SU-DHL-6 (cell line): ENCODE measurements at regions not wholly inside any gene's neighbourhood (a gene's known extent, or its start where the extent isn't known, plus 50 kb on each side); places are given as distances from the start of the nearest gene placed in this dataset.

ENCODE experiments used
- H2AFZ ChIP-seq: fragments of 200-600 bp; sonication (generic); 2 replicates; pipeline ENCODE4 v1.6.1; 2014; ENCODE audit warnings: low read depth, mild to moderate bottlenecking, moderate library complexity, mixed read lengths, antibody characterized with exemption, low read length; ENCODE audit not compliant: severe bottlenecking
- H3F3A ChIP-seq: fragments of 200-600 bp; shearing (Covaris generic); 2 replicates; pipeline ENCODE4 v1.6.0; 2016; ENCODE audit warnings: antibody characterized with exemption, mild to moderate bottlenecking; ENCODE audit not compliant: insufficient read depth
- H3K27ac ChIP-seq: fragments of 200-600 bp; sonication (generic); 2 replicates; pipeline ENCODE4 v1.5.1; 2016; ENCODE audit warnings: low read depth, mild to moderate bottlenecking, low read length, moderate library complexity, mixed read lengths
- H3K27me3 ChIP-seq: fragments of 200-600 bp; sonication (generic), shearing (Covaris generic); 2 replicates; pipeline ENCODE4 v1.6.0; 2014; ENCODE audit warnings: mild to moderate bottlenecking, low read length
- H3K36me3 ChIP-seq: fragments of 200-600 bp; sonication (generic); 2 replicates; pipeline ENCODE4 v1.6.1; 2014; ENCODE audit warnings: mild to moderate bottlenecking, low read length, mixed read lengths
- H3K4me2 ChIP-seq: fragments of 300-600, 200-600 bp; shearing (Covaris generic), sonication (generic); 2 replicates; pipeline ENCODE4 v1.6.0; 2014; ENCODE audit warnings: low read length, low read depth, mild to moderate bottlenecking; ENCODE audit not compliant: poor library complexity, severe bottlenecking
- H3K4me3 ChIP-seq: fragments of 200-600 bp; sonication (generic); 2 replicates; pipeline ENCODE4 v1.5.1; 2014; ENCODE audit warnings: antibody characterized with exemption, low read length, mild to moderate bottlenecking, mixed read lengths; ENCODE audit not compliant: insufficient read depth, poor library complexity, severe bottlenecking
- H3K79me2 ChIP-seq: fragments of 200-600 bp; sonication (generic); 2 replicates; pipeline ENCODE4 v1.6.1; 2014; ENCODE audit warnings: mild to moderate bottlenecking, low read length, moderate library complexity; ENCODE audit not compliant: insufficient read depth
- H3K9ac ChIP-seq: fragments of 200-600 bp; sonication (generic); 2 replicates; pipeline ENCODE4 v1.7.0; 2014; ENCODE audit warnings: mild to moderate bottlenecking, low read length
- H3K9me2 ChIP-seq: fragments of 200-600 bp; sonication (generic); replicated peaks from 2 replicates; pipeline ENCODE4 v1.6.1; 2014; ENCODE audit warnings: low read length; ENCODE audit not compliant: insufficient read depth
- H3K9me3 ChIP-seq: fragments of 200-600 bp; sonication (generic); 2 replicates; pipeline ENCODE4 v1.6.1; 2014; ENCODE audit warnings: low read length, mixed read lengths; ENCODE audit not compliant: insufficient read depth
- H4K20me1 ChIP-seq: fragments of 200-600 bp; sonication (generic); 2 replicates; pipeline ENCODE4 v1.6.1; 2014; ENCODE audit warnings: low read depth, mild to moderate bottlenecking, antibody characterized with exemption, low read length, moderate library complexity, mixed read lengths
- CTCF ChIP-seq: fragments of 200-600 bp; sonication (generic); IDR thresholded peaks from one replicate; pipeline ENCODE4 v1.5.1; 2017; ENCODE audit warnings: antibody characterized with exemption, mild to moderate bottlenecking, low read length, moderate library complexity; ENCODE audit not compliant: insufficient read depth, poor library complexity, severe bottlenecking
- EZH2phosphoT487 ChIP-seq: fragments of 200-600 bp; sonication (generic), shearing (Covaris generic); conservative IDR thresholded peaks from 2 replicates; pipeline ENCODE4 v1.6.1; 2018; ENCODE audit warnings: mild to moderate bottlenecking, antibody characterized with exemption, low read length, moderate library complexity, mixed read lengths

DNA sequence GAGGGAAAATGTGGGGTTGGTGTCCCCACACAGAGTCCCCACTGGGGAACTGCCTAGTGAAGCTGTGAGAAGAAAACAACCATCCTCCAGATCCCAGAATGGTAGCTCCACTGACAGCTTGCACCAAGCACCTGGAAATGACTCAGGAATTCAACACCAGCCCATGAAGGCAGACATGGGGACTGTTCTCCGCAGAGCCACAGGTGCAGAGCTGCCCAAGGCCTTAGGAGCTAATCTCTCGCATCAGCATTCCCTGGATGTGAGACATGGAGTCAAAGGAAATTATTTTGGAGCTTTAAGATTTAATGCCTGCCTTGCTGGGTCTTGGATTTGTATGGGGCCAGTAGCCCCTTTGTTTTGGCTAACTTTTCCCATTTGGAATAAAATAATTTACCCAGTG is 367.9 kb downstream of the FAM133A start:
- H3K27ac ChIP-seq, result no peak overlapping the region
- no peaks in the 10 kb centered on the region for H3F3A ChIP-seq
- no peak overlapping the region for H2AFZ ChIP-seq
- H3K9me3 ChIP-seq, result no peaks in the 10 kb centered on the region
- H3K9me2 ChIP-seq, result no peaks in the 10 kb centered on the region
- no peak overlapping the region for H3K4me3 ChIP-seq
- H3K27me3 ChIP-seq, result no peaks in the 10 kb centered on the region
- H4K20me1 ChIP-seq, result no peaks in the 10 kb centered on the region
- H3K36me3 ChIP-seq, result no peaks in the 10 kb centered on the region
- TF ChIP-seq CTCF (no peak), EZH2phosphoT487 (no peak)
- H3K4me2 ChIP-seq, result no peak overlapping the region
- no peaks in the 10 kb centered on the region for H3K79me2 ChIP-seq
- H3K9ac ChIP-seq, result no peak overlapping the region

DNA sequence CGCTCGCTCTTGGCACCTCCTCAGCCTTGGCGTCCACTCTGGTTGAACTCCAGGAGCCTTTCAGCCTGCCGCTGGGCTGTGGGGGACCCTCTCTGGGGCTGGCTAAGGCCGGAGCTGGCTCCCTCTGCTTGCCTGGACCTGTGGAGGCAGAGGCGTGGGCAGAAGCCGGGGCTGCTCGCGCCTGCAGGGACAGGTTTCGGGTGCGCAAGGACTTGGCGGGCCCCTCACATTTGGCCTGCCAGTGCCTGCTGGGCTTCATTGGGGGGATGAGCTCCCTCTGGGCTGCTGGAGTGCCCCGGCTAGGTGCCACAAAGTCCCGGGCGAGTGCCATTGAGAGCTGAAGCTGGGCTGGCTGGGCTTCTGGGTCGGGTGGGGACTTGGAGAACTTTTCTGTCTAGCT is 371.7 kb downstream of the FAM133A start:
- TF ChIP-seq CTCF (no peak), EZH2phosphoT487 (no peak)
- H3K4me3 ChIP-seq, result no peak overlapping the region
- no peak overlapping the region for H3K27ac ChIP-seq
- no peak overlapping the region for H3K9ac ChIP-seq
- no peaks in the 10 kb centered on the region for H3K36me3 ChIP-seq
- H3K9me3 ChIP-seq, result no peaks in the 10 kb centered on the region
- H3K79me2 ChIP-seq, result no peaks in the 10 kb centered on the region
- no peak overlapping the region for H2AFZ ChIP-seq
- no peaks in the 10 kb centered on the region for H4K20me1 ChIP-seq
- no peaks in the 10 kb centered on the region for H3K9me2 ChIP-seq
- no peaks in the 10 kb centered on the region for H3F3A ChIP-seq
- H3K4me2 ChIP-seq, result no peak overlapping the region
- H3K27me3 ChIP-seq, result no peaks in the 10 kb centered on the region

DNA sequence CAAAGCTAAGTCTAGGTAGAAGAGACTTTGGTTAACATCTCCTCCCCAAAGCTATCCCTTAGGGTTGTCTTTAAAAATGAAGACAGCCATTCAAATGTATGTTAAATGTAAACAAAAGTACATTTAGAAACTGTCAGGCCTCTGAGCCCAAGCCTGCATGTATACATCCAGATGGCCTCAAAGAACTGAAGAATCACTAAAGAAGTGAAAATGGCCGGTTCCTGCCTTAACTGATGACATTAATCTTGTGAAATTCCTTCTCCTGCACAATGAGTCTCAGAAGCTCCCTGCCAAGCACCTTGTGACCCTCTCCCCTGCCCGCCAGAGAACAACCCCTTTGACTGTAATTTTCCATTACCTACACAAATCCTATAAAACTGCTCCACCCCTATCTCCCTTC is 377.9 kb downstream of the FAM133A start:
- Histone ChIP-seq H3K4me3 (no peak overlapping the region), H3K79me2 (no peaks in the 10 kb centered on the region), H3K27me3 (no peaks in the 10 kb centered on the region), H3K27ac (no peak overlapping the region), H3K9ac (no peak overlapping the region), H3K36me3 (no peaks in the 10 kb centered on the region), H2AFZ (no peak overlapping the region), H3K9me2 (no peaks in the 10 kb centered on the region), H3K4me2 (no peak overlapping the region), H3F3A (no peaks in the 10 kb centered on the region), H3K9me3 (no peaks in the 10 kb centered on the region), H4K20me1 (no peaks in the 10 kb centered on the region)
- TF ChIP-seq EZH2phosphoT487 (no peak), CTCF (no peak)

GRCh38 chrX:94053575-94053974 is 379.6 kb downstream of the FAM133A start:
- Histone ChIP-seq H3K4me3 (no peak overlapping the region), H4K20me1 (no peaks in the 10 kb centered on the region), H2AFZ (no peak overlapping the region), H3K27me3 (no peaks in the 10 kb centered on the region), H3K9ac (no peak overlapping the region), H3K4me2 (no peak overlapping the region), H3K36me3 (no peaks in the 10 kb centered on the region), H3K9me2 (no peaks in the 10 kb centered on the region), H3F3A (no peaks in the 10 kb centered on the region), H3K9me3 (no peaks in the 10 kb centered on the region), H3K27ac (no peak overlapping the region), H3K79me2 (no peaks in the 10 kb centered on the region)
- TF ChIP-seq EZH2phosphoT487, result no peak
- TF ChIP-seq CTCF, result no peak
